ENCODE measurements at regions not wholly inside any gene's neighbourhood (a gene's known extent, or its start where the extent isn't known, plus 50 kb on each side); places are given as distances from the start of the nearest gene placed in this dataset.
"Not testable (repeated sequence)": the region's sequence is repeated elsewhere in the genome, so short reads cannot be mapped to it uniquely, and the experiment has no call there.

GRCh38 chr10:106257432-106257831, 907.1 kb downstream of the SORCS1 start:
- H3K4me3 ChIP-seq (ENCODE audit: low read depth, low read length); DNase-seq (ENCODE audit: low read depth in 4 of 6, low spot score in 6 of 6); H3K27me3 ChIP-seq (ENCODE audit: control insufficient read depth, insufficient read depth, low read length); H3K4me1 ChIP-seq (ENCODE audit: control insufficient read depth, insufficient read depth, low read length); H3K27ac ChIP-seq (ENCODE audit: low read depth, low read length); H3K9me3 ChIP-seq (ENCODE audit: control insufficient read depth, insufficient read depth, low read length); H3K36me3 ChIP-seq (ENCODE audit: control insufficient read depth, insufficient read depth, low read length): not testable (repeated sequence)
- WGBS (ENCODE audit: insufficient coverage) = 98% methylated on average over 6 of the region's 6 CpGs

GRCh38 chr10:106255111-106255678, 909.3 kb downstream of the SORCS1 start:
- peak in 2 of 6 donors; percentile 13 to 86 for DNase-seq (ENCODE audit: low read depth in 4 of 6, low spot score in 6 of 6)
- no peaks in the 10 kb centered on the region for H3K27me3 ChIP-seq (ENCODE audit: control insufficient read depth, insufficient read depth, low read length)
- no peaks in the 10 kb centered on the region for H3K9me3 ChIP-seq (ENCODE audit: control insufficient read depth, insufficient read depth, low read length)
- H3K36me3 ChIP-seq (ENCODE audit: control insufficient read depth, insufficient read depth, low read length) = no peaks in the 10 kb centered on the region
- no peak overlapping the region for H3K4me3 ChIP-seq (ENCODE audit: low read depth, low read length)
- no CpG with 5 or more reads among the region's 6 CpGs for WGBS (ENCODE audit: insufficient coverage)
- no peaks in the 10 kb centered on the region for H3K4me1 ChIP-seq (ENCODE audit: control insufficient read depth, insufficient read depth, low read length)
- no peak overlapping the region for H3K27ac ChIP-seq (ENCODE audit: low read depth, low read length)

DNA sequence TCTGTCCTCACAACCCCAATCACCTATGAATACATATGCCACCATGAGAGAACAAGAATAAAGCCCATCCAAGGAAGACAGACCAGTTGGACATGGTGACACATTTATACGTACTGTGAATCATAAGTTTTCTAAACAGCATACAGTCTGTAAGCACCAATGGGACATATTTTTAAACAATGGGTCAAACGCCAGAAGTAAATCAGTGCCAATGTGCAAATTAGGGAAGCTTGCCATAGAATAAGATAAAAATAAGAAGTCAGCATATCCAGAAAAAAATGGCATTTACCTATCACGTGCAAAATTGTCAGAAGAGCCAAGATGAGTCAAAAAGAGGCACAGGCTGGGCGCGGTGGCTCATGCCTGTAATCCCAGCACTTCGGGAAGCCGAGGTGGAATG, 910.4 kb downstream of the SORCS1 start:
- H3K36me3 ChIP-seq (ENCODE audit: control insufficient read depth, insufficient read depth, low read length) = no peaks in the 10 kb centered on the region
- H3K4me3 ChIP-seq (ENCODE audit: low read depth, low read length) = no peak overlapping the region
- H3K9me3 ChIP-seq (ENCODE audit: control insufficient read depth, insufficient read depth, low read length) = no peaks in the 10 kb centered on the region
- DNase-seq (ENCODE audit: low read depth in 4 of 6, low spot score in 6 of 6) = peak in 1 of 6 donors; percentile 69
- H3K4me1 ChIP-seq (ENCODE audit: control insufficient read depth, insufficient read depth, low read length) = no peaks in the 10 kb centered on the region
- WGBS (ENCODE audit: insufficient coverage) = 67% methylated on average over 5 of the region's 7 CpGs
- no peaks in the 10 kb centered on the region for H3K27me3 ChIP-seq (ENCODE audit: control insufficient read depth, insufficient read depth, low read length)
- no peak overlapping the region for H3K27ac ChIP-seq (ENCODE audit: low read depth, low read length)

DNA sequence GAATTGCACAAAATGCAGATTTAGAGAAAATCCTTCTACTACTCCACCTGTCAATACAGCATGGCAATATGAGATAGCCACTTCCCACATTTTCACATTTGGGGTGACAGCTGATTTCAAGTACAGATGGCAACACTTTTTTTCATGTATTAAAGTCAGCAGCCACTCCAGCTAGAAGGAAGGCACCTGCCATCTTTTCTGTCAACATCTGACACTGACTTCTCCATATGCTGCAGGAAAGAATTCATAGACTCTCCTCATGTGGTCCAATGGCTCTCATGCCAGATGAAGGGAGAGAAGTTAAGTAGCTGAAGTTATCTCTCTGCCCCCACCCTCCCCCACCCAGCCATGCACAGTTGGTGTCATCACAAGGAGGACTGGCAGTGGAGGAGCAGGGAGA, 912.0 kb downstream of the SORCS1 start:
- Histone ChIP-seq H3K36me3 (ENCODE audit: control insufficient read depth, insufficient read depth, low read length) (no peaks in the 10 kb centered on the region), H3K27ac (ENCODE audit: low read depth, low read length) (no peak overlapping the region), H3K4me3 (ENCODE audit: low read depth, low read length) (no peak overlapping the region), H3K9me3 (ENCODE audit: control insufficient read depth, insufficient read depth, low read length) (no peaks in the 10 kb centered on the region), H3K27me3 (ENCODE audit: control insufficient read depth, insufficient read depth, low read length) (no peaks in the 10 kb centered on the region), H3K4me1 (ENCODE audit: control insufficient read depth, insufficient read depth, low read length) (no peaks in the 10 kb centered on the region)
- DNase-seq (ENCODE audit: low read depth in 4 of 6, low spot score in 6 of 6) = peak in 1 of 6 donors; percentile 78

- Histone ChIP-seq H3K27me3 (ENCODE audit: control insufficient read depth, insufficient read depth, low read length) (no peaks in the 10 kb centered on the region), H3K4me3 (ENCODE audit: low read depth, low read length) (no peak overlapping the region), H3K4me1 (ENCODE audit: control insufficient read depth, insufficient read depth, low read length) (no peaks in the 10 kb centered on the region), H3K9me3 (ENCODE audit: control insufficient read depth, insufficient read depth, low read length) (no peaks in the 10 kb centered on the region), H3K36me3 (ENCODE audit: control insufficient read depth, insufficient read depth, low read length) (no peaks in the 10 kb centered on the region), H3K27ac (ENCODE audit: low read depth, low read length) (no peak overlapping the region)
- WGBS (ENCODE audit: insufficient coverage) = no CpG with 5 or more reads among the region's 1 CpG
- DNase-seq (ENCODE audit: low read depth in 4 of 6, low spot score in 6 of 6) = no peak
Measured at GRCh38 chr10:106251573-106251972, 912.9 kb downstream of the SORCS1 start.

DNA sequence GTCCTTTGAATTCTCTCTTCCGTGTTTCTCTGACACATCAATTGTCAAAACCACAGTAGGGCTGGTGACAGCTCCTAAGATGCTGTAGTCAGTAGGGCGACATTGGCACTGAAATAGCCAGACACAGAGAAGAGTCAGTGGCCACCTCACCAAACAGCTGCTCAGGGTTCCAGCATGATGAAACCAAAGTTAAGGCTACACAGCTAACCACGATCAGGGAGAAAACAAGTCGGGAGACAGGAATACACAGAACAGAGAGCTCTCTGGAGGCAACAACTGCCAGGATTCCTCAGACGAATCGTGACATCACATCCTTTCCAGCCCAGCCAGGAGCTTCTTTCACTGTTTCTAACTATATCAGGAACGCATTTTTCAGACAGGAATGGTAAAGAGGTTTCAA, 922.2 kb downstream of the SORCS1 start:
- WGBS (ENCODE audit: insufficient coverage) = 70% methylated on average over 6 of the region's 7 CpGs
- Histone ChIP-seq H3K27me3 (ENCODE audit: control insufficient read depth, insufficient read depth, low read length) (no peaks in the 10 kb centered on the region), H3K27ac (ENCODE audit: low read depth, low read length) (no peak overlapping the region), H3K9me3 (ENCODE audit: control insufficient read depth, insufficient read depth, low read length) (no peaks in the 10 kb centered on the region), H3K4me3 (ENCODE audit: low read depth, low read length) (no peak overlapping the region), H3K4me1 (ENCODE audit: control insufficient read depth, insufficient read depth, low read length) (no peaks in the 10 kb centered on the region), H3K36me3 (ENCODE audit: control insufficient read depth, insufficient read depth, low read length) (no peaks in the 10 kb centered on the region)
- no peak for DNase-seq (ENCODE audit: low read depth in 4 of 6, low spot score in 6 of 6)

DNA sequence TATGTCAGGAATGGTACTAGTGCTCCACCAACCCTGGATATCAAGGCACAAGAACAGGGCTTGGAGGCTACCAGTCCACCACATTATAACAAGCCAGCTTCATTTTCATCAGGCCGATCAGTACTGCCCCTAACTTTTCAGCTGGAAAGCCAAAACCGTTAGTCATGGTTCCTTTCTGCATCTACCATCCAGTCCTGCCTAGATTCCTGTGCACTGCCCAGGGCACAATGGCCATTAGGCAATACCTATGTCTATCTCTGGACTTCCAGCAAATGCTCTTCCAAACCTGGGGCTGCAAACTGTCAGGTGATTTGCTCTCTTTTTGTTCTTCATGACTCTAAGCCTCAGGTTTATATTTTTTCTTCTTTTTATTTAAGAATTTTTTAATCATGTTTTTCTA, 937.7 kb downstream of the SORCS1 start:
- no peak overlapping the region for H3K27ac ChIP-seq (ENCODE audit: low read depth, low read length)
- WGBS (ENCODE audit: insufficient coverage) = 75% methylated on average over 2 of the region's 2 CpGs

DNA sequence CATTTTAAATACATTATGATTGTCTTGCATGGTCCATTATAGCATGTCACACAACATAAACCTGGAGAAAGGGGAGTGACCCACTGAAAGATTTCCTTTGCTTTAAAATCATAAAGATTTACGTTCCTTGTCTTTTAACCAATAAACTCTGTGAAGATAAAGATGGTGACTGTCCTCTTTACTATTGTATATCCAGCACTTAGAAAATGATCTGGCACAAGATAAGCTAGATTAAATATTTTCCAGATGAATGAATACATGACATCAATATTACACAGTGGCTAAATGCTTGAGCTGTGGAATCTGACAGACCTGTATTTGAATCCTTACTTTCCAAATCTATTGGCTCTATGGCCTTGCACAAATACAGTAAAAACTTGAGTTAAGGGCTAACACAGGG, 938.4 kb downstream of the SORCS1 start:
- H3K9me3 ChIP-seq (ENCODE audit: control insufficient read depth, insufficient read depth, low read length) = no peaks in the 10 kb centered on the region

More for the DNA sequence above, 937.7 kb downstream of the SORCS1 start:
- no peaks in the 10 kb centered on the region for H3K27me3 ChIP-seq (ENCODE audit: control insufficient read depth, insufficient read depth, low read length)
- H3K36me3 ChIP-seq (ENCODE audit: control insufficient read depth, insufficient read depth, low read length) = no peaks in the 10 kb centered on the region
- no peak for DNase-seq (ENCODE audit: low read depth in 4 of 6, low spot score in 6 of 6)
- H3K9me3 ChIP-seq (ENCODE audit: control insufficient read depth, insufficient read depth, low read length) = no peaks in the 10 kb centered on the region
- no peak overlapping the region for H3K4me3 ChIP-seq (ENCODE audit: low read depth, low read length)
- H3K4me1 ChIP-seq (ENCODE audit: control insufficient read depth, insufficient read depth, low read length) = no peaks in the 10 kb centered on the region

DNA sequence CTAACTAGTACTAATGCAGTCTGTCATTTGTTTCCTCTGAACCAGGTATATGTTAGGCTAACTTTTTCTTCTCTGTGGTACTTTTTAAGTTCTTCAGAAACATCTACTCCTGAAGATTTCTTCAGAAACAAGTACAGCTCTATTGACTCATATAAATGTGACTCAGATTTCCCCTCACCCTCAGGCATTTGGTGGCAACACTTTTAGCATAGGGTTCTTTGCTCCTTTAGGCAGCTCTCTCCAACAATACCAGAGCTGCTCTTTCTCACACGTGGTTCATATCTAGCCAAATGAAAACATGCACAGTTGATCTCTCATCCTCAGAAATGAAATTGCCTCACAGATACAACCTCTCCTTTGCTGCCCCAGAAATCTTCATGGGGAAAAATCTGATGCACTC, 939.8 kb downstream of the SORCS1 start:
- Histone ChIP-seq H3K27me3 (ENCODE audit: control insufficient read depth, insufficient read depth, low read length) (no peaks in the 10 kb centered on the region), H3K4me1 (ENCODE audit: control insufficient read depth, insufficient read depth, low read length) (no peaks in the 10 kb centered on the region), H3K4me3 (ENCODE audit: low read depth, low read length) (no peak overlapping the region), H3K9me3 (ENCODE audit: control insufficient read depth, insufficient read depth, low read length) (no peaks in the 10 kb centered on the region), H3K27ac (ENCODE audit: low read depth, low read length) (no peak overlapping the region), H3K36me3 (ENCODE audit: control insufficient read depth, insufficient read depth, low read length) (no peaks in the 10 kb centered on the region)
- no peak for DNase-seq (ENCODE audit: low read depth in 4 of 6, low spot score in 6 of 6)
- 40% methylated on average over 1 of the region's 1 CpG for WGBS (ENCODE audit: insufficient coverage)

More for the DNA sequence above, 938.4 kb downstream of the SORCS1 start:
- Histone ChIP-seq H3K4me1 (ENCODE audit: control insufficient read depth, insufficient read depth, low read length) (no peaks in the 10 kb centered on the region), H3K27me3 (ENCODE audit: control insufficient read depth, insufficient read depth, low read length) (no peaks in the 10 kb centered on the region), H3K4me3 (ENCODE audit: low read depth, low read length) (no peak overlapping the region), H3K36me3 (ENCODE audit: control insufficient read depth, insufficient read depth, low read length) (no peaks in the 10 kb centered on the region), H3K27ac (ENCODE audit: low read depth, low read length) (no peak overlapping the region)
- peak in 1 of 6 donors; percentile 9 for DNase-seq (ENCODE audit: low read depth in 4 of 6, low spot score in 6 of 6)
- no CpG with 5 or more reads among the region's 1 CpG for WGBS (ENCODE audit: insufficient coverage)

DNA sequence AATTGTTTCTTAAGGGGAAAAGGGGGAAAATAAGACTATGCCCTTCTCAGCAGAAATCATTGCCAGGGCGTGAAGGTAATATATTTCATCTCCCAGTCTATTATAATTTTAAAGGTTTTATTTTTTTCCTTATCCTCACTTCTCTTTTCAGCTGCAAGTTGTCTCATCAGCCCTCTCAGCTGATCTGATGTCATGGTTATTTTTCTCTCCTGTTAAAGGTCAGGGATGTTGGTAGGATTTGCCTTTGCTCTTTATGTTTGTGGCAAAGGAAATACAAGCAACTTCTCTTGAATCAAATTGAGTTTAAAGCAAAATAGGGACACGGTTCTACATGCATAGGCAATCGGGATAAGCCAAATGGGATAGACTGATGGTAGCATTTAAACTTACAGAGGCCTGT, 946.9 kb downstream of the SORCS1 start:
- Histone ChIP-seq H3K4me3 (ENCODE audit: low read depth, low read length) (no peak overlapping the region), H3K4me1 (ENCODE audit: control insufficient read depth, insufficient read depth, low read length) (no peaks in the 10 kb centered on the region), H3K36me3 (ENCODE audit: control insufficient read depth, insufficient read depth, low read length) (no peaks in the 10 kb centered on the region), H3K27ac (ENCODE audit: low read depth, low read length) (no peak overlapping the region), H3K27me3 (ENCODE audit: control insufficient read depth, insufficient read depth, low read length) (no peaks in the 10 kb centered on the region), H3K9me3 (ENCODE audit: control insufficient read depth, insufficient read depth, low read length) (no peaks in the 10 kb centered on the region)
- peak in 2 of 6 donors; percentile 11 to 74 for DNase-seq (ENCODE audit: low read depth in 4 of 6, low spot score in 6 of 6)
- 60% methylated on average over 1 of the region's 3 CpGs for WGBS (ENCODE audit: insufficient coverage)
